ENCODE measurements at regions not wholly inside any gene's neighbourhood (a gene's known extent, or its start where the extent isn't known, plus 50 kb on each side); places are given as distances from the start of the nearest gene placed in this dataset.

GRCh38 chr15:70499791-70500190 is 263.6 kb downstream of the UACA start:
- no peak for TF ChIP-seq ZNF274 (IDR thresholded peaks at IDR 0.05; ENCODE audit: low read depth, low read length)
- no peak for TF ChIP-seq YY1 (IDR thresholded peaks at IDR 0.05; ENCODE audit: insufficient read depth, insufficient read length)

All from NT2/D1 (cell line).